GM12878 (cell line): ENCODE measurements at regions not wholly inside any gene's neighbourhood (a gene's known extent, or its start where the extent isn't known, plus 50 kb on each side); places are given as distances from the start of the nearest gene placed in this dataset.

ENCODE experiments used
- ATAC-seq: fragments of 200-7000 bp; cut with Tn5 transposase; 3 replicates; pipeline ENCODE4 v1.9.1; 2020; ENCODE audit warnings: mild to moderate bottlenecking, moderate library complexity
- BruUV-seq: library from RNA; stranded (reverse); fragments of 400-500 nt; replicated peaks from 2 replicates; lab custom pipeline; 2021; lab: Mats Ljungman, UMichigan
- CTCF ChIA-PET: fragments of 300-600 bp; sonication (Branson Sonifier 250); formaldehyde crosslinking; extraction: SDS; loops from one replicate; lab custom pipeline; 2021; ENCODE audit warnings: inconsistent platforms; lab: Yijun Ruan, JAX
- POLR2A ChIA-PET: fragments of 350-600 bp; formaldehyde crosslinking; extraction: SDS; loops from one replicate; lab custom pipeline; 2021; ENCODE audit warnings: inconsistent platforms; lab: Charles Lee
- RAD21 ChIA-PET: fragments of 300-600 bp; sonication (Branson Sonifier 250); formaldehyde crosslinking; loops from one replicate; lab custom pipeline; 2023; ENCODE audit warnings: antibody characterized with exemption; ENCODE audit not compliant: unreplicated experiment; lab: Charles Lee
- SMC1A ChIA-PET: fragments of 300-600 bp; sonication (Branson Sonifier 250); formaldehyde crosslinking; loops from one replicate; lab custom pipeline; 2023; ENCODE audit not compliant: unreplicated experiment, uncharacterized antibody; lab: Charles Lee
- DNase-seq: peaks from one replicate; pipeline ENCODE4 v3.0.0-alpha.2; 2011; ENCODE audit warnings: low read depth, low spot score
- FAIRE-seq: peaks from 3 replicates; lab custom pipeline; 2011; peaks lifted over from hg19 to GRCh38; lab: Jason Lieb, UNC
- H2AFZ ChIP-seq: 2 replicates; pipeline ENCODE4 v1.6.0; 2011; ENCODE audit warnings: low read depth, low read length, control low read depth; ENCODE audit not compliant: control insufficient read depth
- H3K27ac ChIP-seq: 2 replicates; pipeline ENCODE4 v1.5.1; 2011; ENCODE audit warnings: control low read depth; ENCODE audit not compliant: control insufficient read depth, insufficient read depth
- H3K27me3 ChIP-seq, 2 experiments: replicated peaks in 1 of 2; 2 replicates each; pipeline versions ENCODE4 v1.6.0 to v1.6.1; 2011; ENCODE audit warnings: low read length in 1 of 2; ENCODE audit not compliant: control insufficient read depth in 2 of 2, insufficient read depth in 2 of 2
- H3K36me3 ChIP-seq, 2 experiments: 2 replicates each; pipeline ENCODE4 v1.5.1; 2011; ENCODE audit warnings: low read length in 1 of 2; ENCODE audit not compliant: control insufficient read depth in 2 of 2, insufficient read depth in 2 of 2
- H3K4me1 ChIP-seq: 2 replicates; pipeline ENCODE4 v1.6.1; 2011; ENCODE audit warnings: mild to moderate bottlenecking, low read length, moderate library complexity, mixed read lengths; ENCODE audit not compliant: control insufficient read depth, insufficient read depth
- H3K4me2 ChIP-seq: 2 replicates; pipeline ENCODE4 v1.6.0; 2011; ENCODE audit warnings: control low read depth; ENCODE audit not compliant: control insufficient read depth, insufficient read depth
- H3K4me3 ChIP-seq: fragments of 200-600 bp; sonication (generic); 2 replicates; pipeline ENCODE4 v1.5.1; 2016
- H3K79me2 ChIP-seq: 2 replicates; pipeline ENCODE4 v1.6.0; 2011; ENCODE audit warnings: low read length; ENCODE audit not compliant: control insufficient read depth, insufficient read depth
- H3K9ac ChIP-seq: 2 replicates; pipeline ENCODE4 v1.8.0; 2011; ENCODE audit warnings: low read length, control low read depth, mixed read lengths; ENCODE audit not compliant: control insufficient read depth, insufficient read depth
- H3K9me3 ChIP-seq: replicated peaks from 3 replicates; pipeline ENCODE4 v1.5.1; 2011; ENCODE audit warnings: mild to moderate bottlenecking, low read length; ENCODE audit not compliant: control insufficient read depth, insufficient read depth
- H4K20me1 ChIP-seq: 2 replicates; pipeline ENCODE4 v1.6.0; 2011; ENCODE audit not compliant: control insufficient read depth, insufficient read depth
- BHLHE40 ChIP-seq, 2 experiments: fragments of 450-650 bp in 1 of 2; IDR thresholded peaks; 2 replicates each; pipeline ENCODE4 v1.6.1; 2011 to 2017; ENCODE audit warnings: low read depth in 2 of 2, borderline replicate concordance in 1 of 2, improper control_type of control experiment in 1 of 2, low read length in 1 of 2, mild to moderate bottlenecking in 1 of 2
- CHD2 ChIP-seq: IDR thresholded peaks from 2 replicates; pipeline ENCODE4 v1.6.1; 2011; ENCODE audit warnings: low read depth, low read length, improper control_type of control experiment, borderline replicate concordance
- EP300 ChIP-seq, 2 experiments: fragments of 150-350 bp in 1 of 2; IDR thresholded peaks; 2 replicates each; pipeline ENCODE4 v1.6.1; 2011 to 2012; ENCODE audit warnings: low read depth in 2 of 2, low read length in 2 of 2, borderline replicate concordance in 1 of 2, improper control_type of control experiment in 1 of 2, inconsistent platforms in 1 of 2; ENCODE audit not compliant: control insufficient read depth in 1 of 2
- MEF2A ChIP-seq: IDR thresholded peaks from 2 replicates; pipeline ENCODE4 v1.6.1; 2011; ENCODE audit warnings: low read depth, mild to moderate bottlenecking, low read length, moderate library complexity; ENCODE audit not compliant: insufficient read depth
- NR2C1 ChIP-seq: fragments of 450-650 bp; IDR thresholded peaks from 2 replicates; pipeline ENCODE4 v1.6.1; 2017; ENCODE audit warnings: antibody characterized with exemption, mild to moderate bottlenecking, moderate library complexity
- POU2F2 ChIP-seq: IDR thresholded peaks from 3 replicates; pipeline ENCODE4 v1.6.1; 2011; ENCODE audit warnings: low read depth, mild to moderate bottlenecking, low read length, borderline replicate concordance
- RBBP5 ChIP-seq: fragments of 200-600 bp; sonication (generic); conservative IDR thresholded peaks from 2 replicates; pipeline ENCODE4 v1.6.1; 2016
- RFX5 ChIP-seq: IDR thresholded peaks from 2 replicates; pipeline ENCODE4 v1.6.1; 2011; ENCODE audit warnings: low read depth, low read length, improper control_type of control experiment
- SP1 ChIP-seq: IDR thresholded peaks from one replicate; pipeline ENCODE4 v1.6.1; 2011; ENCODE audit warnings: low read depth, low read length
- SRF ChIP-seq, 2 experiments: IDR thresholded peaks; 2 replicates each; pipeline ENCODE4 v1.6.1; 2011; ENCODE audit warnings: low read depth in 2 of 2, low read length in 2 of 2, mild to moderate bottlenecking in 1 of 2, moderate library complexity in 1 of 2
- TCF3 ChIP-seq: IDR thresholded peaks from 2 replicates; pipeline ENCODE4 v1.6.1; 2012; ENCODE audit warnings: low read depth, mild to moderate bottlenecking, low read length, borderline replicate concordance; ENCODE audit not compliant: insufficient read depth
- YY1 ChIP-seq: IDR thresholded peaks from 2 replicates; pipeline ENCODE4 v1.6.1; 2011; ENCODE audit warnings: low read depth, mild to moderate bottlenecking, low read length
- WGBS: methylation state at CpG from one replicate; pipeline ENCODE4 v1.1.6; 2016; ENCODE audit warnings: low lambda C conversion rate; ENCODE audit not compliant: insufficient replicate concordance, insufficient coverage; ENCODE audit errors: missing lambda C conversion rate; 5-methylcytosine and 5-hydroxymethylcytosine counted together
- in situ Hi-C: fragments of 300-500 bp; cut with MboI; formaldehyde crosslinking; loops from 9 replicates; pipeline ENCODE4 v1.14.3; 2018; ENCODE audit warnings: mixed read lengths
- intact Hi-C: fragments of 100-400 bp; cut with micrococcal nuclease; formaldehyde crosslinking; loops from one replicate; pipeline ENCODE4 v1.14.2; 2022; ENCODE audit not compliant: unreplicated experiment
- TF ChIP-seq, protein P1 (sequence below): fragments of 450-650 bp; IDR thresholded peaks from 2 replicates; pipeline ENCODE4 v1.6.1; 2016; ENCODE audit warnings: mild to moderate bottlenecking
- TF ChIP-seq, protein P2 (sequence below): fragments of 450-650 bp; IDR thresholded peaks from 2 replicates; pipeline ENCODE4 v1.6.1; 2018; ENCODE audit warnings: borderline replicate concordance, mild to moderate bottlenecking; ENCODE audit not compliant: partially characterized antibody
- TF ChIP-seq, protein P3 (sequence below): fragments of 450-650 bp; IDR thresholded peaks from 2 replicates; pipeline ENCODE4 v1.6.1; 2017; ENCODE audit warnings: borderline replicate concordance
- TF ChIP-seq, protein P4 (sequence below): IDR thresholded peaks from 2 replicates; pipeline ENCODE4 v1.6.1; 2011; ENCODE audit warnings: borderline replicate concordance, low read depth, mild to moderate bottlenecking, moderate library complexity, mixed read lengths, low read length; ENCODE audit not compliant: insufficient read depth; ENCODE audit errors: extremely low read length

DNA sequence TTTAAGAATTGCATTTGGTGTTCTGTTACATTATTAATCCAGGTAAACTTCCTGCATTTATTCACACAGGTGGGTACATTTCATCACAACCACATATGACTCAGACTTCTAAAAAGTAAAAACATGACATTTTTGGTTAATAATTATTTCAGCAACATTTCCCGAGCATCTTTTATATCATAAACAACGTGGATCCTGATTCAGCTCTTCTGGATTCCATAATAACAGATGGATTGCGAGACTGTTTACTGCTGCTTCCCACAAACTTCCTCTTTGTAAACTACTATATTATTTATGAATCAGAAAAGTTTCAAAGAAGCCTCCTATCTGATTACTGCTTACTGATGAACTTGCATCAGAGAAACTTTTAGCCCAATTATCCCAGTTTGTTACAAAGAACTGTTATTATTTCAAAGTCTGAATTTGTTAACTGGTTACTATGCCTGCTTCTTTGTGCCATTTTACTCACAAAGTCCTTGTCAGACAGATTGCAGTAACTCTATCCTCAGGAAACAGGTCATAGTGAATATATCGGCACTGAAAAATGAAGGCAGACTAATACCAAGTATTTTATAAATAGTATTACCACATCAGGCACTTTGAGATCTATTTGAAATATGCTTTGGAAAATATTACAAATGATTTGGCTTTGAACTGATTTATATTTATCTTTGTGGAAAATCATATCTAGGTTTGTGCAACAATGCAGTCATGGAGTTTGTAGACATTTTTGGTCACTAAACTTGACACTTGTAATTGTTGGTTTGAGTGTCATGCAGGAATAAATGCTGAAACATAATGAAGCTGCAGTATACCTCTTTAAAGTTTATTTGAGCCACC, 511.6 kb downstream of the PLCL1 start:
- Histone ChIP-seq H3K27me3 (no peaks in the 10 kb centered on the region; a peak in 1 of 4 replicates), H3K79me2 (no peaks in the 10 kb centered on the region), H4K20me1 (no peaks in the 10 kb centered on the region), H3K27ac (no peak overlapping the region), H2AFZ (no peak overlapping the region), H3K4me1 (no peaks in the 10 kb centered on the region), H3K9ac (no peak overlapping the region), H3K9me3 (no peaks in the 10 kb centered on the region), H3K4me3 (no peak overlapping the region), H3K36me3 (no peaks in the 10 kb centered on the region), H3K4me2 (no peak overlapping the region)
- intact Hi-C loops (loop anchor here (10.0 kb wide), 2 partner anchors 339 to 1279 kb away; no protein-coding TSS in a partner anchor), in situ Hi-C loops (no loop called here)
- SMC1A ChIA-PET, result interaction anchor here (0.5 to 6.0 kb wide), 6 partner anchors 8 to 1194 kb away, joined by 3 to 130 read pairs (median 4); no protein-coding TSS in a partner anchor
- CTCF ChIA-PET, result interaction anchor here (1.0 to 10.8 kb wide), 11 partner anchors 17 to 1179 kb away, joined by 3 to 311 read pairs (median 6); no protein-coding TSS in a partner anchor
- WGBS, result 19% methylated on average over 4 of the region's 4 CpGs
- POLR2A ChIA-PET, result no interaction called here
- FAIRE-seq (no peak), DNase-seq (no peak), ATAC-seq (no peak)
- RAD21 ChIA-PET, result interaction anchor here (1.3 to 5.7 kb wide), 2 partner anchors 478 to 1171 kb away, joined by 3 to 132 read pairs; no protein-coding TSS in a partner anchor
- no TSS peak for BruUV-seq
- no peak for TF ChIP-seq RBBP5
- TF ChIP-seq, protein P1, sequence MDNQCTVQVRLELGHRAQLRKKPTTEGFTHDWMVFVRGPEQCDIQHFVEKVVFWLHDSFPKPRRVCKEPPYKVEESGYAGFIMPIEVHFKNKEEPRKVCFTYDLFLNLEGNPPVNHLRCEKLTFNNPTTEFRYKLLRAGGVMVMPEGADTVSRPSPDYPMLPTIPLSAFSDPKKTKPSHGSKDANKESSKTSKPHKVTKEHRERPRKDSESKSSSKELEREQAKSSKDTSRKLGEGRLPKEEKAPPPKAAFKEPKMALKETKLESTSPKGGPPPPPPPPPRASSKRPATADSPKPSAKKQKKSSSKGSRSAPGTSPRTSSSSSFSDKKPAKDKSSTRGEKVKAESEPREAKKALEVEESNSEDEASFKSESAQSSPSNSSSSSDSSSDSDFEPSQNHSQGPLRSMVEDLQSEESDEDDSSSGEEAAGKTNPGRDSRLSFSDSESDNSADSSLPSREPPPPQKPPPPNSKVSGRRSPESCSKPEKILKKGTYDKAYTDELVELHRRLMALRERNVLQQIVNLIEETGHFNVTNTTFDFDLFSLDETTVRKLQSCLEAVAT, result no peak
- TF ChIP-seq, protein P2, sequence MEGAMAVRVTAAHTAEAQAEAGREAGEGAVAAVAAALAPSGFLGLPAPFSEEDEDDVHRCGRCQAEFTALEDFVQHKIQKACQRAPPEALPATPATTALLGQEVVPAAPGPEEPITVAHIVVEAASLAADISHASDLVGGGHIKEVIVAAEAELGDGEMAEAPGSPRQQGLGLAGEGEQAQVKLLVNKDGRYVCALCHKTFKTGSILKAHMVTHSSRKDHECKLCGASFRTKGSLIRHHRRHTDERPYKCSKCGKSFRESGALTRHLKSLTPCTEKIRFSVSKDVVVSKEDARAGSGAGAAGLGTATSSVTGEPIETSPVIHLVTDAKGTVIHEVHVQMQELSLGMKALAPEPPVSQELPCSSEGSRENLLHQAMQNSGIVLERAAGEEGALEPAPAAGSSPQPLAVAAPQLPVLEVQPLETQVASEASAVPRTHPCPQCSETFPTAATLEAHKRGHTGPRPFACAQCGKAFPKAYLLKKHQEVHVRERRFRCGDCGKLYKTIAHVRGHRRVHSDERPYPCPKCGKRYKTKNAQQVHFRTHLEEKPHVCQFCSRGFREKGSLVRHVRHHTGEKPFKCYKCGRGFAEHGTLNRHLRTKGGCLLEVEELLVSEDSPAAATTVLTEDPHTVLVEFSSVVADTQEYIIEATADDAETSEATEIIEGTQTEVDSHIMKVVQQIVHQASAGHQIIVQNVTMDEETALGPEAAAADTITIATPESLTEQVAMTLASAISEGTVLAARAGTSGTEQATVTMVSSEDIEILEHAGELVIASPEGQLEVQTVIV, result no peak
- TF ChIP-seq CHD2, result no peak
- no peak for TF ChIP-seq POU2F2
- no peak for TF ChIP-seq SP1
- TF ChIP-seq BHLHE40 (IDR thresholded peaks at IDR 0.05; ENCODE audit: borderline replicate concordance in 1 of 2, low read depth in 2 of 2, low read length in 1 of 2), result no peak
- TF ChIP-seq MEF2A, result no peak
- TF ChIP-seq YY1, result no peak
- TF ChIP-seq, protein P3, sequence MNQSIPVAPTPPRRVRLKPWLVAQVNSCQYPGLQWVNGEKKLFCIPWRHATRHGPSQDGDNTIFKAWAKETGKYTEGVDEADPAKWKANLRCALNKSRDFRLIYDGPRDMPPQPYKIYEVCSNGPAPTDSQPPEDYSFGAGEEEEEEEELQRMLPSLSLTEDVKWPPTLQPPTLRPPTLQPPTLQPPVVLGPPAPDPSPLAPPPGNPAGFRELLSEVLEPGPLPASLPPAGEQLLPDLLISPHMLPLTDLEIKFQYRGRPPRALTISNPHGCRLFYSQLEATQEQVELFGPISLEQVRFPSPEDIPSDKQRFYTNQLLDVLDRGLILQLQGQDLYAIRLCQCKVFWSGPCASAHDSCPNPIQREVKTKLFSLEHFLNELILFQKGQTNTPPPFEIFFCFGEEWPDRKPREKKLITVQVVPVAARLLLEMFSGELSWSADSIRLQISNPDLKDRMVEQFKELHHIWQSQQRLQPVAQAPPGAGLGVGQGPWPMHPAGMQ, result no peak
- no peak for TF ChIP-seq RFX5
- TF ChIP-seq, protein P4, sequence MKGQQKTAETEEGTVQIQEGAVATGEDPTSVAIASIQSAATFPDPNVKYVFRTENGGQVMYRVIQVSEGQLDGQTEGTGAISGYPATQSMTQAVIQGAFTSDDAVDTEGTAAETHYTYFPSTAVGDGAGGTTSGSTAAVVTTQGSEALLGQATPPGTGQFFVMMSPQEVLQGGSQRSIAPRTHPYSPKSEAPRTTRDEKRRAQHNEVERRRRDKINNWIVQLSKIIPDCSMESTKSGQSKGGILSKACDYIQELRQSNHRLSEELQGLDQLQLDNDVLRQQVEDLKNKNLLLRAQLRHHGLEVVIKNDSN, result no peak
- TF ChIP-seq NR2C1, result no peak
- no peak for TF ChIP-seq TCF3
- TF ChIP-seq EP300 (IDR thresholded peaks at IDR 0.05; ENCODE audit: borderline replicate concordance in 1 of 2, control insufficient read depth in 1 of 2, low read depth in 2 of 2, low read length in 2 of 2), result no peak
- TF ChIP-seq SRF (IDR thresholded peaks at IDR 0.05; ENCODE audit: low read depth in 2 of 2, low read length in 2 of 2), result no peak
